NCI-H1105 (cell line): ENCODE measurements at regions not wholly inside any gene's neighbourhood (a gene's known extent, or its start where the extent isn't known, plus 50 kb on each side); places are given as distances from the start of the nearest gene placed in this dataset.

ENCODE experiments used
- DNase-seq: peaks from one replicate; lab custom pipeline; 2025; lab: John Stamatoyannopoulos, UW

DNA sequence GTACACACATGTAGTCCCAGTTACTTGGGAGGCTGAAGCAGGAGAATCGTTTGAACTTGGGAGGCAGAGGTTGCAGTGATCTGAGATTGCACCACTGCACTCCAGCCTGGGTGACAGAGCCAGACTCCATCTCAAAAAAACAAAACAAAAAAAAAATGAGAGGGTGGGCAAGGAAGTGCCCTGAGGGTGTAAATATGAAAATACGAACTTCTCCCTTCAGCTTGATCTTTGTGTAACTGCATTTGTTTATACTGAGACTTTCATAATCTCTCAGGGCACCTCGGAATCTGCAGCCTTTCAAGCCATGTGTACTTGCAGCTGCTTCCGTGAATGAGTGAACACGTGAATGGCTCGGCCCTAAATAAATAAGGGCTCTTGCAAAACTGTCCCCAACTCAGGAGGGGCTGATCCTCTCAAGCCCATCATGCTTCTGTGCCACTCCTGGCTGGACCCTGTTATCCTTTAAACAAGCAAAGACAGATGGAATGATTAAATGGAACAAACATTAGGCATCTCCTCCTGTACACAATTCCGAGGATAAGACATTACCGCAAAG is 96.8 kb downstream of the BOD1L2 start:
- no peak for DNase-seq

DNA sequence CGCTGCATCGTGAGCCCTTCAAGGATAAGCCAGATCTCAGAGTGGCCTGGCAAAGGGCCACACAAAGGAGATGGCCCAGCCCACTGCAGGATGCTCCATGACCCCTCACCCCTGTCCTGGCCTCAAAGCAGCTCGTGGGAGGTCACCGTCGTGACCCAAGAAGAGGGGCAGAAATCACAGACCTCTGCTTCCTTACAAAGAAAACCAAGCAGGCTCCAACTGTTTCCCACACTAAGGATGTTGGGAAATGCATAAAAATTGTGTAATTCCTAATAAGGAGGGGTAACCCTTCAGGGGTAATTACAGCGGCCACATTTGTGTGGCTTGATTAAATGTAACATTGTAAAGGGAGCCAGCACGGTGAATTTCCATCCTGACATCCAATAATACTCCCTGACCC is 102.3 kb downstream of the BOD1L2 start:
- DNase-seq, result no peak

GRCh38 chr18:57249883-57250282 is 102.5 kb upstream of the ST8SIA3 start:
- no peak for DNase-seq

DNA sequence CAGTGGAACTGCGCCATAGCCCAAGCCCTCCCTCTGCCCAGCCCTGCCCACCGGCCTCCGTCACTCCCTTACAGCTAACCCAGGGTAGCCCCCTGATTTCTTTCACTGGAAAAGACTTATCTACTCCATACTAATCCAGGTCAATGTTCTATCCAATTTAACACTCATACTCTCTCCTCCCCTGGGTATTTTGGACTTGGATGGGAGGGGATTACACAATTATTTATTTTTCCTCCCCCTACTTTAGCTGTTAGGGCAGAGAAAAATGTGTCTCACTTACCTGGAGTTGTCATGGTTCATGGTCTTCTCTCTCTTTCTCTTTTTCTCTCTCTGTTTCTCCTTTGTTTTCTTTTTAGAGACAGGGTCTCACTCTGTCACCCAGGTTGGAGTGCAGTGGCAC is 100.6 kb upstream of the ST8SIA3 start:
- DNase-seq, result no peak

DNA sequence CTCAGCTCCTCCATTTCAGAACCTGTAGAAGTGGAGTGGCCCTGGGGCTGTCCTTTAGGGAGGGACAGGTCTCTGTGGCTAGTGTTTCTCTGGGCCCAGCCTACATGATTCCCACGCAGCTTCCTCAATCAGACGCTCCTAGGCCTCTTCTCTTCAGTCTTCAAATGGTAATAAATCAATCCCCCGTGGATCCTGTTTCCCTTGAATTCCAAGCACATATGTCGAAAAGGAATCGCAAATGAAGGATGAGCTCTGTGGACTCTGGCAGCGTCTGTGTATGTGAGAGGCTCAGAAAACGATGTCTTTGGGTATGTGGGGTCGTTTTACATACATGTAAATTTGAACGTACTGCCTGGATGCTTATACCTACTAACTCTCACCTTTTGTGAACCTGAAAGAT is 98.5 kb upstream of the ST8SIA3 start:
- DNase-seq, result no peak

GRCh38 chr18:57258131-57258777 is 94.1 kb upstream of the ST8SIA3 start:
- peak; percentile 1 for DNase-seq

DNA sequence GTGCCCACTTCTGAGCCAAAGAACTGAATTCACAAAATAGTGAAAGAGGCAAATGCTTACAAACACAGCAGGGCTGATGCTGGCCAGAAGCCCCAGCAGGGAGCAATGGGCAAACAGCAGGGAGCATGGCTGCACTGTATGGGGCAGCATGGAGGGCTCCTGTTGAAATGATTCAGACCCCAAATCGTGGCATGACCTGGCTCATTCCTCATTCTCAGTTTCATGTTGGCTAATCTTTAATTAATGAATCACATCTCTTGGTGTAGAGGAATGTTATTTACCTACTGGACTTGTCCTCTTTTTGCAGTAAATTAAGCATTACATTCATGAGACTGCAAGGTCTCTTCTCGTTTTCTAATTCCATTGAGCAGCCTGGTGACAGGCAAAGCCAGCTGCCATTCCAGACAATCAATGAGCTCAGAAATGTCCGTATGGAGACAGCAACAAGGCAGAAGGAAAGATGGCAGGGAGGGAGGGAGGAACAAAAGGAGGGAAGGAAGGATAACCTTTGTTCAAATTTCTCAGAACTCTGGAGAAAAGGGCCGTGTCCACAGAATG is 84.9 kb upstream of the ST8SIA3 start:
- DNase-seq, result no peak

DNA sequence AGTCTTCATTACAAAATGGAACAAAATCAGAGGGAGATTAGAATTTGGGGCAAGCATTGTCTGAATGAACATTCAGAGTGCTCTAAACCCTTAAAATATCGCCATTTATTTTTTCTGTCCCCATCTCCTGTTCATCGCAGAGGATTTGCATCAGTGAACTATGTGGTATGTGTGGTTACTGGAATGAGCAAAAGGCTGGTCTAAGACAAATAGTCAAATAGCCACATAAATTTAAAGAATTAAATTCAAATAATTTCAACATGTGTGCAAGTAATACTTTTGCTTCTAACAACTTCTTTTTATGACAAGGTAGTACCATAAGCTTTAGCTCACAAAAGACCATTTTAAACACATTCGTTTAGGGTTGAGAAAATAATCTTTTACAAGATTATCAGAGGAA is 82.6 kb upstream of the ST8SIA3 start:
- no peak for DNase-seq

DNA sequence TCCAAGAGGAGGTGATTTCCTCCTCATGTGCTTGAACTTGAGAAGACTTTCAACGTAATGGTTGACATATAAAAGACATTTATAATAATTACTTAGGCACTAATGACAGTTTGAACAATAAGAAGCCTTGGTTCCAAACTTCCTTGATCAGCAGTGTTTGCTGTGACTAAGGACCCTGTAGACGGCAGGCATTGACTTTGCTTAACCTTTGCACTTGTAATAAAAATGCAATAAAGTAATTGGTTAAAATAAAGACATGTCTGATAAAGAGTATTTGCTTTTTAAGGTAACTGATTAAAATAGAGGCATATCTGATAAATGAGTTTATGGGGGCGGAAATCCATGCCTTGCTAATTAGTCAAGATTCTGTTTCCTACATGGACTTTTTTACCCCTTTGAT is 82.2 kb upstream of the ST8SIA3 start:
- DNase-seq, result no peak

DNA sequence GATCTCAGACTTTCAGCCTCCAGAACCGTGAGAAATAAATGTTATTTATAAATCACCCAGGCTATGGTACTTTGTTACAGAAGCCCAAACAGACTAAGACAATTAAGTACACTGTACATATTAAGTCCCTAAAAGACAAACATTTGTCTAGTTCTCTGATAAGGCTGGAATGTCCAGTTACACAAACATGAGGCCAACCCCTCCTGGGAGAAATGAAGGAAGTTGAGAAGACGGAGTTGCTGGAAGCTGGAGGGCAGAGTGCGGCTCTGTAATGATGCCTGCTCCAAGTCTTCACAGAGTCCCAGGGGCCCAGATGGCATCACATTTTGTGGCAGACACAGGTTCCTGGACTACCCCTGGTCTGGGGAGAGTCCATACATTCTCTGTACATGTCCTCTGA is 79.2 kb upstream of the ST8SIA3 start:
- no peak for DNase-seq

GRCh38 chr18:57275111-57275510 is 77.2 kb upstream of the ST8SIA3 start:
- DNase-seq, result peak; percentile 45

DNA sequence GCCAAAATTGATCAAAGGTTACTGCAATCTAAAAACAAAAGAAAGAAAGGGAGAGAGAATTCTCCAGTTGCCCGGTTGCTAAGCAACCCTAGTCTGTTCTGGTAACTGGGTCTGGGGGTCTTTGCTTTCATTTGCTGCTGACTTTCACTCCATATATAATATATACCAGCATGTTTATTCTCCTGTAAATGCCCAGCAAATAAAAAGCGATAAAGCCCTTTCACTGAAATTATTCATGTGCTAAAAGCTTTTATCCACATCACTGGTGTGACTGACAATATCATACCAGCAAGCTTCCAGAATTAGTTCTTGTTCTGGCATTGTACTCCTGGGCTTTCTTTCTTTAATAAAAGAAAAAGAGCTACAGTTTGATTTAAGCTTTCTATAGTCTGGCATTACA is 75.5 kb upstream of the ST8SIA3 start:
- DNase-seq, result peak; percentile 16

DNA sequence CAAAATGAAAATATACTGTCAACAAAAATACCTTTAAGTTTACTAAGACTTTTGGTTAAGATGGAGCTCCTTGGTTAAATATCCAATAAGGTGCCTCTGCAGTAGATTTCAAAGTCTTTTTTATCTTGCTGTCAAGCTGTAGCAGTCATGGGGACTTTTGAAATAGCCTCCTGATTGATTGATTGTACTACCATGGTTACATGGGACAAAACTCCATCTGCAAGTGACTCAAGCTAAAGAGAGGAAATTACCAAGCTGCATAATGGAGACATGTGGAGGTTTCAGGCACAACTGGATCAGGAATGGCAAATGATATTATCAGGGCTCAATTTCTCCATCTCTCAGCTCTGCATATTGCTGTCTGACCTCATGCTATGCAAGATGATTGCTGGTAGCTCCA is 73.4 kb upstream of the ST8SIA3 start:
- no peak for DNase-seq

DNA sequence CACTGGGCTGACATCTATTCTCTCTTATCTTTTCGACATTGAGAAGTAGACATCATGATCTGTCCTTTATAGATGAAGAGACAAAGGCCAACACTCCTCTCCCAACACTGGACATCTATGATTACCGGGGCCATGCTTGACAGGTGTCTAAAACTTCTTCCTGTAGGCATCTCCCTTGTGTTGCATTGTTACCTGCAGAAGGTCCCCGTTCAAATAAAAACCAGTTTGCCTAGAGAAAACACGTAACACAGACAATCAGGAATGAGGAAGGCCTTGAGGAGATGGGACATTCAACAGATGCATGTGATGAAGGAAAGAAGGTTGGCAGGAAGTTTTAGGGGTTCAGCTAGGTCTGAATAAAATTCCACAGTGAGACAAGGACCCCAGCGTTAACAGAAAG is 70.8 kb upstream of the ST8SIA3 start:
- DNase-seq, result no peak

- DNase-seq, result no peak
These were observed 65.4 kb upstream of the ST8SIA3 start for GRCh38 chr18:57286949-57287348.

DNA sequence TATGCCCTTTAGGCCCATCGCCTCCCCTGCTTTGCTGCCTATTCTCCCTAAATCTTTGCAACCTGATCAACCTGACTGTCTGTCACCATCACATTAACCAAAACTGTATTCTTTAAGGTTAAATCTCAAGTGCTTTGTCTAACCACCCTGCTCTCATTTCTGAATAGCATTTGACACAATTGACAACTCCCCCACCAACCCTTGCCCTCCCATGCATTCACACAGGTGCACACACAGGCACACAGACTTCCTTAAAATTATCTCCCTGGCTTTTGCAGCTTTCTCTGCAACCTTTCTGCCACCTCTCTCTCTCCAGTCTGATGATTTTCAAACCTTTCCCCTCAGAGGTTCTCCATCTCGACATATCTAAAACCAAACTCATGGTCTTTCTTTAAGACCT is 64.6 kb upstream of the ST8SIA3 start:
- DNase-seq, result no peak

- DNase-seq, result no peak
These were observed 57.8 kb upstream of the ST8SIA3 start for GRCh38 chr18:57294547-57294946.

DNA sequence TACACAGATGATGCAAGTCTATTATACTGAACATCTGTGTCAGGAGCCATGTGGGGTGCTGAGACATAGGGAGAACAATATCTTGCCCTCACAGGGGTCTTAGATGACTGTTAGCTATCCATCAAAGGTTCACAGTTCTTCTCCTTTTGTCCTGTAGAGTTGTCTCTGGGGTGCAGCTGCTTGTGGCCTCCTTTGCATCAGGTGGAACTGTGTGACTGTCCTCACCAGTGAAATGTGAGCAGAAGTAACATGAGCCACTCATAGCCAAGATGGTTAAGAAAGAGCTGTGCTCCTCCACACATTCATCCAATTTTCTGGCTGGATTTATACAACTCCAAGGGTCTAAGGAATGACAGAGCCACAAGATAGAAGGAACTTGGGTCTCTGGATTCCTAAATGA is 56.0 kb upstream of the ST8SIA3 start:
- no peak for DNase-seq

DNA sequence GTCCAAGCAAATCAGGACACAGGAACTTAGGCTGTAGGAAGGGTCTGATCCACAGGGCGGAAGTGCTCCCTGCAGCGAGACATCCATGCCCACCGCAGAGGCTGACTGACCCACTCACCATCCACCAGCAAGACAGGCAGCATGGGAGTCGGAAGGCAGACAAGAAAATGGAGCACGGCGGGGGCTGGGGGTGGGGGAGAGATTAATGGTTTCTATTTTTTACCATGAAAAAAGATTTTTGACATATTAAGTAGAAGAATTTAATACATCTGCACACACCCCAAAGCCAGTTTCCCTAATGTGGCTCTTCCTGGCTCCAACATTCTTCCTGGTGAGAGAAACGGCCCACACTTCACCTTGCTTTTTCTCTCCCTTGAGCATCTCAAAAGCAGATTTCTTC is 55.1 kb upstream of the ST8SIA3 start:
- DNase-seq, result no peak

- DNase-seq, result no peak
These were observed 52.4 kb upstream of the ST8SIA3 start for GRCh38 chr18:57299931-57300330.

GRCh38 chr18:57301573-57302559 is 50.5 kb upstream of the ST8SIA3 start:
- no peak for DNase-seq
